Choroid plexus epithelial cell (primary cell): ENCODE measurements at regions not wholly inside any gene's neighbourhood (a gene's known extent, or its start where the extent isn't known, plus 50 kb on each side); places are given as distances from the start of the nearest gene placed in this dataset.

ENCODE experiments used
- DNase-seq: peaks from one replicate; pipeline ENCODE4 v3.0.0-alpha.2; 2010; ENCODE audit warnings: low read depth
- H3K4me3 ChIP-seq: 2 replicates; pipeline ENCODE4 v1.5.1; 2011; ENCODE audit warnings: low read depth, mild to moderate bottlenecking, control low read depth, low read length, moderate library complexity
- TF ChIP-seq, protein P1 (sequence below): conservative IDR thresholded peaks from 2 replicates; pipeline ENCODE4 v1.5.1; 2011; ENCODE audit warnings: low read depth, mild to moderate bottlenecking, control low read depth, inconsistent platforms, low read length, moderate library complexity

DNA sequence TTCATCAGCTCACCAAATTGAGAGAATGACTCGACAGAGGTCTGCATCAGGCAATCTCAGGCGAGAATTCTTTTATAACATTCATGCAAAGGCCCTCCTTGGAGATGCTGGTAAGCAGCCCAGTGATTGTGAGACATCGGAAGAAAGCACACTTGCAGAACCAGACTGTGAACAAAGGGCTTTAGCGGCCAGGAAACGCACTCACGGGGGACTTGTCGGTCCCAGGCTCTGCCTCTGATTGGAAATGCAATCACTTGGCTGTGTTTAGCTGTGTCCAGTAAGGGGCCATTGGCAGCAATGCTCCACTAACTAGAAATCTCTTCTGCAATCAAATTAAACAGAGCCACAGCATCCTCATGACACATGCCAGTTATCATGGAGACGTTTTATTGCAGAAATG, 226.7 kb upstream of the CDH13 start:
- H3K4me3 ChIP-seq, result no peak overlapping the region
- TF ChIP-seq, protein P1, sequence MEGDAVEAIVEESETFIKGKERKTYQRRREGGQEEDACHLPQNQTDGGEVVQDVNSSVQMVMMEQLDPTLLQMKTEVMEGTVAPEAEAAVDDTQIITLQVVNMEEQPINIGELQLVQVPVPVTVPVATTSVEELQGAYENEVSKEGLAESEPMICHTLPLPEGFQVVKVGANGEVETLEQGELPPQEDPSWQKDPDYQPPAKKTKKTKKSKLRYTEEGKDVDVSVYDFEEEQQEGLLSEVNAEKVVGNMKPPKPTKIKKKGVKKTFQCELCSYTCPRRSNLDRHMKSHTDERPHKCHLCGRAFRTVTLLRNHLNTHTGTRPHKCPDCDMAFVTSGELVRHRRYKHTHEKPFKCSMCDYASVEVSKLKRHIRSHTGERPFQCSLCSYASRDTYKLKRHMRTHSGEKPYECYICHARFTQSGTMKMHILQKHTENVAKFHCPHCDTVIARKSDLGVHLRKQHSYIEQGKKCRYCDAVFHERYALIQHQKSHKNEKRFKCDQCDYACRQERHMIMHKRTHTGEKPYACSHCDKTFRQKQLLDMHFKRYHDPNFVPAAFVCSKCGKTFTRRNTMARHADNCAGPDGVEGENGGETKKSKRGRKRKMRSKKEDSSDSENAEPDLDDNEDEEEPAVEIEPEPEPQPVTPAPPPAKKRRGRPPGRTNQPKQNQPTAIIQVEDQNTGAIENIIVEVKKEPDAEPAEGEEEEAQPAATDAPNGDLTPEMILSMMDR, result no peak
- no peak for DNase-seq

DNA sequence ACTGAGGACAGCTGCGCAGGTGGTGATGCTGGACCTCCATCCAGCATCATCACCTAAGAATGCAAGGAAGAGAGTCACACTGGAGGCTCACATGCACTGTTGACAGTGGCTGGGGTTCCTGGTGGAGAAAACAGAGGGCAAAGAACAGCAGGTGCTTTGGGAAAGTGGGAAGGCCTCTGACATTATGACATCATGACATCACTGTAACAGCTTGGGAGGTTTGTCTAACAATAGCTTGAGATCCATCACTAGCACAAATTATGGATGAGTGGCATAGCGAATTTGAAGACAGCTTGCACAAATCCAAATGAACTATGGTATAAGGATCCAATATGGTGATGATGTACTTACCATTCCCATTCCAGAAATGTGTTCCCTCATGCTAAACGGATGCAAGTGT, 226.5 kb upstream of the MPHOSPH6 start:
- DNase-seq, result no peak
- H3K4me3 ChIP-seq, result no peak overlapping the region
- TF ChIP-seq, protein P1, result no peak

DNA sequence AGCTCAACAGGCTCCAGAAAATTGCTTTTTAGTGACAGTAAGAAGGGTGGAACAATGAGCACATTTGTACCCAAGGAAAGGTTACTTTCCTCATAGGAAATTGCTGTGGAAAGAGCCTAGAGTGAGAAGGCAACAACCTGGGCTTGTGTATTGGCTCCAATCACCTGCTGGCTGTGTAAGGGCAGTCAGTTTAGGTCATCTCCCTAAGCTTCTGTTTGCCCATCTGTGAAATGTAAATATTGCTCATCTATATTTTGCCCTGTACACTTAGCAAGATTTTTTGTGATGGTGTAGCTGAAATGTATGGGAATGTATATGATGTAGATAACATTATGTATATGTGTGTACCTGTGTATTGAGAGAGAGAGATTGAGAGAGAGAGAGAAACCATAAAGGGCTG, 225.2 kb upstream of the MPHOSPH6 start:
- TF ChIP-seq, protein P1, result no peak
- DNase-seq, result no peak
- H3K4me3 ChIP-seq, result no peak overlapping the region

DNA sequence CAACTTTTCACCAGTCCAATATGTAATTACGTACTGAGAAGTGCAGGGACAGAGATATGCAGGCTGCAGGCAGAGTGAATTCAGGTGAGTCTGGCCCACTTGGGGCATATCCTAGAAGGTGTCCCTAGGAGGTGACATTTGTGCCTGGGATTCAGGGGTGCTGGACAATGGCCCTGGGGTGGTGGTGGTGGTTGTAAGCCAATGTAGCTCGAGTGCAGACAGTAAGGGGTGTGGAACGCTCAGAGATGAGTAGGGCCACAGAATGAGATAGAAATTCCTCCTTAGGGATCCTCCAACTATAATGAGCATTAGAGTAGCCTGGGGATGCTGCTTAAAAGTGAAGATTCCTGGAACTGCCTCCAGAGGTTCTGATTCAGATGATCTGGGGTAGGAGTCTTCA, 221.7 kb upstream of the MPHOSPH6 start:
- DNase-seq, result no peak
- TF ChIP-seq, protein P1, result no peak
- H3K4me3 ChIP-seq, result no peak overlapping the region

DNA sequence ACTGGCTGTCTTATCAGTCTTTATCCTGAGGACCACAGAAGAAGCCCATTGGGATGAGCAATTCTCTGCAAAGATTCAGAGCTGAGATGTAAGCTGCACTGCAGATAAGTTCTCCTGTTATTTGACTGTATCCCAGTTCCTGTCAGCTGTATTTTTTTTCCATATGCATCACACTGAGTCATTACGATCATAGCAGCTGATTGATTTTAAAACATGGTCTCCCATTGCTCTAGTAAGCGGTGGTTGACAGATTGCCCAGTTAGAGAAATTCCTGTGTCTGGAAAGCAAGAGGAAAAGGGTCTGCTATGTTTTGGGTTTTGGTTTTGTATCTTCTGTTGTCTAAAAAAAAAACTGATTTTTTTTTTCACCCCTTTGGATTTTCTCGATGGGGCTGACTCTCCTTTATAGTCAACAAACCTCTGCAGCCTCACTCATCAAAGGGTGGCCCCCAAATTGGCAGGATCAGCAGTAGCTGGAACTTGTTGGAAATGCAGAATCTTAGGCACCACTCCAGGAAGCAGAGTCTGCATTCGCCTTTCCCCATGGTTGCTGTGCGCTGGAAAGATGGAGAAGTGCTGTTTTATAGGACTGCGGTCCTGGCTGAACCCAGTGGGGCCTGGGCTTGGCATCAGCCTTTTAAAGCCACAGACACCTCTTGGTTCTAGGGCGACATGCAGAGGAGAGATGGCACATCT, 220.1 kb upstream of the MPHOSPH6 start:
- no peak overlapping the region for H3K4me3 ChIP-seq
- TF ChIP-seq, protein P1, result no peak
- DNase-seq, result no peak

DNA sequence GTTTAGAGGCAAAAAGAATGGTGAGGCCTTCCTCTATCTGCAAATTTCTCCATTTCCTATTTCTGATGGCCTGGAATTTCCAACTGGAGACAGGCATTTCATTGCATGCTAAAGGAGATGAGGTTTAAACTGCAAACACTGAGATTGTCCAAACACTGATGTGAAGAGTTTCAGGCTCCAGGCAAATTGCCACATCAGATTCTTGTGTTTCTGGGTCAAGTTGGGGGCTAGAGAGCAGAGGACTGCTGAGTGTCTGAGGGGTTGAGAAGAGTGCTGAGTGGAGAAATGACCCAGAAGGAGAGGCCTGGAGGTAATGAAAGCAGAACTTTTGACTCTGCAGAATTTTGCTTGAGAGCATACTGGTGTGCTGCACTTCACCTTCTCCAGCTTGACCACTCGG, 216.7 kb upstream of the MPHOSPH6 start:
- no peak for DNase-seq
- TF ChIP-seq, protein P1, result no peak
- H3K4me3 ChIP-seq, result no peak overlapping the region

DNA sequence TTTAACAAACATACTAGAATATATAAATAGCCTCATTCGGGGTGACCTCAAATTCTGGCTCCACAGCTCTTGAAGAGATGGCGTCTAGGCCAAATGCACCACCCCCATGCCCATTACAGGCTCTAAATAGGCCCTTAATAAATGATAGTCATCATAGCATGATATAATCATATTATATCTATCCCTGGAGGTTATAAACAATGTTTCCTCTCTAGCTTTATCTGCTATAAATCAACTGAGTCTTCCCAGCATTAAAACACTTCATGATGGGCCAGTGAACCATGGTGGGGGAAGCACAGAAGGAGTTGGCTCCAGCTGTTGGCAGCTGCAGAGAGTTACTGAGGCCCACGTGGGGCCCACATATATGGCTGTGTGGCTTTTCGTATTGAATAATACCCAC, 214.9 kb upstream of the MPHOSPH6 start:
- TF ChIP-seq, protein P1, result no peak
- no peak for DNase-seq
- no peak overlapping the region for H3K4me3 ChIP-seq
